Kidney epithelial cell (primary cell): ENCODE measurements at regions not wholly inside any gene's neighbourhood (a gene's known extent, or its start where the extent isn't known, plus 50 kb on each side); places are given as distances from the start of the nearest gene placed in this dataset.

Experiments
- DNase-seq: peaks from one replicate; pipeline ENCODE4 v3.0.0-alpha.2; 2010; ENCODE audit warnings: low read depth
- H3K27me3 ChIP-seq: 2 replicates; pipeline ENCODE4 v1.6.0; 2011; ENCODE audit warnings: low read length; ENCODE audit not compliant: control insufficient read depth, insufficient read depth
- H3K36me3 ChIP-seq: 2 replicates; pipeline ENCODE4 v1.5.1; 2011; ENCODE audit warnings: low read length; ENCODE audit not compliant: control insufficient read depth, insufficient read depth
- H3K4me3 ChIP-seq: 2 replicates; pipeline ENCODE4 v1.5.1; 2011; ENCODE audit warnings: low read depth, mild to moderate bottlenecking, control low read depth, low read length
- TF ChIP-seq, protein P1 (sequence below): IDR thresholded peaks from 2 replicates; pipeline ENCODE4 v1.5.1; 2011; ENCODE audit warnings: mild to moderate bottlenecking, moderate library complexity, low read length, control low read depth, inconsistent platforms; ENCODE audit not compliant: insufficient read depth, poor library complexity, severe bottlenecking

DNA sequence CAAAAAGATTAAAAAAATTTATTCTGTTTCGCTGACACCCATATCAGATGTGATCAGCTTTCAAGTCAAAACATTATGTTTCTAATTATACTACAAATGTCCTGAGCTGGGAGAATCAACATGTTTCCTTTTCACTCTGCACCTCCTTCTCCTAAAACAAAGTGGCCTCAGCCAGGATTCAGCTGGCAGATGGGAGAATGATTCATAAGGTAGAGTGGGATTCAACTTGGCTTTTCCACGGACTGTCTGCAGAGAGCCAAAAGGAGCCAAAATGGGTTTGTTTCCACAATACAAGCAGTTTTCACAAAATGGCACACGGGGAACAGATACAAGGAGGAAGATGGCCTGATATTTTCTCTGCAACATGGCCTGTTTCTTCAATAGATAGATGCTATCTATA, 376.5 kb upstream of the PRKCQ start:
- no peak for DNase-seq
- H3K36me3 ChIP-seq, result no peaks in the 10 kb centered on the region
- H3K4me3 ChIP-seq, result no peak overlapping the region
- TF ChIP-seq, protein P1, sequence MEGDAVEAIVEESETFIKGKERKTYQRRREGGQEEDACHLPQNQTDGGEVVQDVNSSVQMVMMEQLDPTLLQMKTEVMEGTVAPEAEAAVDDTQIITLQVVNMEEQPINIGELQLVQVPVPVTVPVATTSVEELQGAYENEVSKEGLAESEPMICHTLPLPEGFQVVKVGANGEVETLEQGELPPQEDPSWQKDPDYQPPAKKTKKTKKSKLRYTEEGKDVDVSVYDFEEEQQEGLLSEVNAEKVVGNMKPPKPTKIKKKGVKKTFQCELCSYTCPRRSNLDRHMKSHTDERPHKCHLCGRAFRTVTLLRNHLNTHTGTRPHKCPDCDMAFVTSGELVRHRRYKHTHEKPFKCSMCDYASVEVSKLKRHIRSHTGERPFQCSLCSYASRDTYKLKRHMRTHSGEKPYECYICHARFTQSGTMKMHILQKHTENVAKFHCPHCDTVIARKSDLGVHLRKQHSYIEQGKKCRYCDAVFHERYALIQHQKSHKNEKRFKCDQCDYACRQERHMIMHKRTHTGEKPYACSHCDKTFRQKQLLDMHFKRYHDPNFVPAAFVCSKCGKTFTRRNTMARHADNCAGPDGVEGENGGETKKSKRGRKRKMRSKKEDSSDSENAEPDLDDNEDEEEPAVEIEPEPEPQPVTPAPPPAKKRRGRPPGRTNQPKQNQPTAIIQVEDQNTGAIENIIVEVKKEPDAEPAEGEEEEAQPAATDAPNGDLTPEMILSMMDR, result no peak
- H3K27me3 ChIP-seq, result no peaks in the 10 kb centered on the region

DNA sequence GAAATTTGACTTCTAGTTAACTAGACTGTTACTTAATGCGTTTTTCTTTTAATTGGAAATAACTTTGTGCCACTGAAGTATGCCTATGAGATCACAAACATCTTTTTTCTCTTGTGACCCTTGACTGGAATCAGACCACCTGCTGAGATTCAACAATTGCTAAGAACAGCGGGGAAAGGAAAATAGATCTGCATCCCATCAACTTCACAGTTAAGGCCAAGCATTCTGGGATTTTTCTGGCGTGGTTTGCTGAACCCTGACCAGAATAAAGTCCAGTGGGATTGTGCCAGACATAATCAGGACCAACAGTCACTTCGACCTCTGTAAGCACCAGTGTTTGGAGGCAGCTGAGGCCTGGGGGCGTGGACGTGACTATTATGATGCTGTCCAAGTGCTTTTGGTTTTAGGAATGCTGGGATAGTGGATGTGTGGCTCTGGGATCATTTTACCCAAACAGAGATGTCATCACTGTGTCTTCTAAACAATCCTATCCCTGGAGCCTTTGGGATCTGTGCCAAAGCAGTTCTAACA, 373.3 kb upstream of the PRKCQ start:
- H3K36me3 ChIP-seq, result no peaks in the 10 kb centered on the region
- DNase-seq, result no peak
- TF ChIP-seq, protein P1, result no peak
- no peak overlapping the region for H3K4me3 ChIP-seq
- no peaks in the 10 kb centered on the region for H3K27me3 ChIP-seq

DNA sequence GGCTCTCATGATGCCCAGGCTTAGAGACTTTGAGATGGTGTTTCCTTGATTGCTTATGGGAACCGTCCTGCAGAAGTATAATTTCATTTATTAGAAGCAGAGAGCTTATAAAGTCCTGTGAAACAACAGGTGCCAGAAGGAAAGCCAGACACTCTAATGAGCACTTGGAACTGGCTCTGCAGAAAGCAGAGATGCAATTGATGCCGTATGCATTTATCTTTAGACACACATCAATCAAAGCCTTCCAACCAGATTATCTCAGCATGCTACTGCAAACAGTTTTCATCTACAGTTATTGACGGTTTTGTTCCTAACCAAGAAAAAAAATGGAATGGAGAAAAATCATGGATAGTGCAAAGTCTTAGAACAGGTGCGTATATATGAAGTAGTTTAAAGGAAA, 371.7 kb upstream of the PRKCQ start:
- Histone ChIP-seq H3K4me3 (no peak overlapping the region), H3K36me3 (no peaks in the 10 kb centered on the region), H3K27me3 (no peaks in the 10 kb centered on the region)
- TF ChIP-seq, protein P1, result no peak
- DNase-seq, result no peak

DNA sequence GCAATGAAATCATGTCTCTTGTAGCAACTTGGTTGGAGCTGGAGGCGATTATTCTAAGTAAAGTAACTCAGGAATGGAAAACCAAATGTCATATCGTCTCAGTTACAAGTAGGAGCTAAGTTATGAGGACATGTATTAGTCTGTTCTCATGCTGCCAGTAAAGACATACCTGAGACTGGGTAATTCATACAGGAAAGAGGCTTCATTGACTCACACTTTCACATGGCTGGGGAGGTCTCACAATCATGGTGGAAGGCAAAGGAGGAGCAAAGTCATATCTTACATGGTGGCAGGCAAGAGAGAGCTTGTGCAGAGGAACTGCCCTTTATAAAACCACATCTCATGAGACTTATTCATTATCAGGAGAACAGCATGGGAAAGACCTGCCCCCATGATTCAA, 370.1 kb upstream of the PRKCQ start:
- TF ChIP-seq, protein P1, result no peak
- no peak overlapping the region for H3K4me3 ChIP-seq
- H3K27me3 ChIP-seq, result no peaks in the 10 kb centered on the region
- no peak for DNase-seq
- H3K36me3 ChIP-seq, result no peaks in the 10 kb centered on the region

DNA sequence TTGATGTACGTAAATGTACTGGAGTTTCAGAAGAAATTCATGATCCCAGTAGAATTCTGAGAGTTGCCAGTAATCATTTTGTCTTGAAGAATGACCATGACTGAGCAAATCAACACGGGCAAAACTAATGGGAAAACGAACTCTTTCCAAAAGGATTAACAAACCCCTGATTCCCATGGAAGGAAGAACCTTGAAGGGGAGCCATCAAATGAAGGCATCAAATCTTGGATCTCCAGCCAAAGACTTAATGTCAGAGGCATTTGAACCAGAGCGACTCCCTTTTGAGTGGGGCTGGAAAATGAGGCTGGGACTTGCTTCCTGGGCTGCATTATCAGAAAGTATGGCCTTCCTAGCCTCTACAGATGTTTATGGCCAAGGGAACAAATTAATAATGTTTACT, 364.4 kb upstream of the PRKCQ start:
- TF ChIP-seq, protein P1, result no peak
- no peak for DNase-seq
- Histone ChIP-seq H3K4me3 (no peak overlapping the region), H3K27me3 (no peaks in the 10 kb centered on the region), H3K36me3 (no peaks in the 10 kb centered on the region)

DNA sequence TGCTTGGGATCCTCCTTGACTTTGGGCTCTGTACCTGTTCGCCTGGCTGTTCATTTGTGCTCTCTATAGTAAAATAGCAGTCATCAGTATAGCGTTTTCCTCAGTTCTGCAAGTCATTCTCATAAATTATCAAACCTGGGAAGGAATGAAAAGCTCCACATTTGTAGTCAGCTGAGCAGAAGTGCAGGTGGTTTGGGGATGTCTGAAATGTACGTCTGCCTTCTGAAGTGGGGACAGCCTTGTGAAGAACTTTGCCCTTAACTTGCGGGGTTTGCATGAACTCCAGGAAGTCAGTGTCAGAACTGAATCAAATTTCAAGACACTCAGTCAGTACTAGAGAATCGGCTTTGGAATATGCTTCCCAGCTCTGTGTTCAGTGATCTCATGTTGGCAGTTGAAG, 358.3 kb upstream of the PRKCQ start:
- DNase-seq, result no peak
- Histone ChIP-seq H3K36me3 (no peaks in the 10 kb centered on the region), H3K27me3 (no peaks in the 10 kb centered on the region), H3K4me3 (no peak overlapping the region)
- TF ChIP-seq, protein P1, result no peak
